ENCODE measurements at regions not wholly inside any gene's neighbourhood (a gene's known extent, or its start where the extent isn't known, plus 50 kb on each side); places are given as distances from the start of the nearest gene placed in this dataset.

DNA sequence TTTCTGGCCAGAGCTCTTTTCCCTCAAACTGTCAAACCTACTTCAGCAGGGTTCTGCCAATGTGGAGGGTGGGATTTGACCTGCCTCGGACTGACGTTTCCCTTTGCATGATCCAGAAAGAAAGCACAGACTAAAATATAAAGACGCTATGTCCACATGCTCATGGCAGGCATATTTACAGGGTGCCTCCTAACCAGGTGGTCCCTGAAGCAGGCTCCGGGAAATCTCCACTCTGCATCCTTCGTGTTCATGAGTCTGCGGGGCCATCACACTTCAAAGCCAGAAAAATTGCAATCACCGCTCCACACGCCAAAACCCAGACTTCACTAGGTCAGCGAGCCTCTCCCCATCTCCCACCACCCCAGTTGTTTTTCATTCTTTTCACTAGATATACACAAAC lies 143.3 kb upstream of the IGF1R start:
- TF ChIP-seq, protein P1, sequence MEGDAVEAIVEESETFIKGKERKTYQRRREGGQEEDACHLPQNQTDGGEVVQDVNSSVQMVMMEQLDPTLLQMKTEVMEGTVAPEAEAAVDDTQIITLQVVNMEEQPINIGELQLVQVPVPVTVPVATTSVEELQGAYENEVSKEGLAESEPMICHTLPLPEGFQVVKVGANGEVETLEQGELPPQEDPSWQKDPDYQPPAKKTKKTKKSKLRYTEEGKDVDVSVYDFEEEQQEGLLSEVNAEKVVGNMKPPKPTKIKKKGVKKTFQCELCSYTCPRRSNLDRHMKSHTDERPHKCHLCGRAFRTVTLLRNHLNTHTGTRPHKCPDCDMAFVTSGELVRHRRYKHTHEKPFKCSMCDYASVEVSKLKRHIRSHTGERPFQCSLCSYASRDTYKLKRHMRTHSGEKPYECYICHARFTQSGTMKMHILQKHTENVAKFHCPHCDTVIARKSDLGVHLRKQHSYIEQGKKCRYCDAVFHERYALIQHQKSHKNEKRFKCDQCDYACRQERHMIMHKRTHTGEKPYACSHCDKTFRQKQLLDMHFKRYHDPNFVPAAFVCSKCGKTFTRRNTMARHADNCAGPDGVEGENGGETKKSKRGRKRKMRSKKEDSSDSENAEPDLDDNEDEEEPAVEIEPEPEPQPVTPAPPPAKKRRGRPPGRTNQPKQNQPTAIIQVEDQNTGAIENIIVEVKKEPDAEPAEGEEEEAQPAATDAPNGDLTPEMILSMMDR (IDR thresholded peaks at IDR 0.05; ENCODE audit: insufficient read depth, low read length, poor library complexity, severe bottlenecking): no peak
- TF ChIP-seq EZH2phosphoT487 (conservative IDR thresholded peaks at IDR 0.05; ENCODE audit: low read length): no peak
